Thyroid gland (tissue), 4 donors: ENCODE measurements at regions not wholly inside any gene's neighbourhood (a gene's known extent, or its start where the extent isn't known, plus 50 kb on each side); places are given as distances from the start of the nearest gene placed in this dataset.

Experiments used
- DNase-seq, 2 donors: peaks; one replicate each; pipeline ENCODE4 v3.0.0-alpha.2; 2019
- H3K27ac ChIP-seq, 3 donors: fragments of 200-600 bp; sonication (generic); 1 replicate in 2 of 3; 2 replicates in 1 of 3; pipeline ENCODE4 v1.5.1; 2016 to 2019; ENCODE audit warnings: mild to moderate bottlenecking in 1 of 3, moderate library complexity in 1 of 3
- H3K27me3 ChIP-seq: fragments of 200-600 bp; sonication (generic); one replicate; pipeline ENCODE4 v1.5.1; 2019
- H3K36me3 ChIP-seq, 2 donors: fragments of 200-600 bp; sonication (generic); one replicate each; pipeline ENCODE4 v1.5.1; 2016 to 2019
- H3K4me1 ChIP-seq, 2 donors: fragments of 200-600 bp; sonication (generic); one replicate each; pipeline ENCODE4 v1.5.1; 2017 to 2019
- H3K4me3 ChIP-seq, 3 donors: fragments of 200-600 bp; sonication (generic); replicated peaks in 1 of 3; 1 replicate in 2 of 3; 2 replicates in 1 of 3; pipeline ENCODE4 v1.5.1; 2016; ENCODE audit warnings: mild to moderate bottlenecking in 1 of 3
- H3K9me3 ChIP-seq: fragments of 200-600 bp; sonication (generic); one replicate; pipeline ENCODE4 v1.5.1; 2017
- CTCF ChIP-seq, 6 experiments: fragments of 200-600 bp in 3 of 6; fragments of 450-650 bp in 3 of 6; sonication (generic) in 3 of 6; IDR thresholded peaks; one replicate each; pipeline ENCODE4 v1.5.1; 2016 to 2019; ENCODE audit warnings: antibody characterized with exemption in 6 of 6, mild to moderate bottlenecking in 2 of 6, inconsistent platforms in 1 of 6, moderate library complexity in 1 of 6
- POLR2A ChIP-seq, 2 donors: fragments of 450-650 bp; IDR thresholded peaks; one replicate each; pipeline ENCODE4 v1.6.1; 2017; ENCODE audit warnings: antibody characterized with exemption in 2 of 2, mild to moderate bottlenecking in 2 of 2, moderate library complexity in 1 of 2
- WGBS, 2 donors: methylation state at CpG; one replicate each; pipeline ENCODE4 v1.1.5; 2017; 5-methylcytosine and 5-hydroxymethylcytosine counted together
- intact Hi-C: fragments of 100-400 bp; cut with DNase I; formaldehyde crosslinking; loops from one replicate; pipeline ENCODE4 v1.15.1; 2023

GRCh38 chr7:124575176-124575575 is 190.4 kb downstream of the GPR37 start:
- no peak for TF ChIP-seq POLR2A (IDR thresholded peaks at IDR 0.05)
- TF ChIP-seq CTCF (IDR thresholded peaks at IDR 0.05), result no peak

GRCh38 chr7:124570558-124570957 is 195.0 kb downstream of the GPR37 start:
- WGBS, 2 donors, result 84 to 91% methylated on average over 2 of the region's 2 CpGs
- no peaks in the 10 kb centered on the region for H3K27me3 ChIP-seq
- H3K4me1 ChIP-seq, result no peaks in the 10 kb centered on the region
- H3K27ac ChIP-seq, result no peak overlapping the region
- no peaks in the 10 kb centered on the region for H3K36me3 ChIP-seq
- no peak overlapping the region for H3K4me3 ChIP-seq
- TF ChIP-seq CTCF (IDR thresholded peaks at IDR 0.05), result no peak
- no peak for TF ChIP-seq POLR2A (IDR thresholded peaks at IDR 0.05)
- no peaks in the 10 kb centered on the region for H3K9me3 ChIP-seq
- intact Hi-C loops, result no loop called here
- no peak for DNase-seq

More at GRCh38 chr7:124575176-124575575, 190.4 kb downstream of the GPR37 start:
- no peak overlapping the region for H3K27ac ChIP-seq
- no peaks in the 10 kb centered on the region for H3K9me3 ChIP-seq
- no peaks in the 10 kb centered on the region for H3K4me1 ChIP-seq
- H3K27me3 ChIP-seq, result no peaks in the 10 kb centered on the region
- DNase-seq, result no peak
- 94 to 97% methylated on average over 3 of the region's 3 CpGs for WGBS, 2 donors
- intact Hi-C loops, result no loop called here
- H3K4me3 ChIP-seq, result no peak overlapping the region
- H3K36me3 ChIP-seq, result no peaks in the 10 kb centered on the region

GRCh38 chr7:124566583-124566982 is 199.0 kb downstream of the GPR37 start:
- no peak for DNase-seq
- no peaks in the 10 kb centered on the region for H3K9me3 ChIP-seq
- TF ChIP-seq POLR2A (IDR thresholded peaks at IDR 0.05) (no peak), CTCF (IDR thresholded peaks at IDR 0.05) (no peak)
- no peaks in the 10 kb centered on the region for H3K36me3 ChIP-seq
- H3K27ac ChIP-seq, result no peak overlapping the region
- WGBS, 2 donors, result 47 to 66% methylated on average over 5 of the region's 5 CpGs
- no peaks in the 10 kb centered on the region for H3K27me3 ChIP-seq
- intact Hi-C loops, result no loop called here
- H3K4me1 ChIP-seq, result no peaks in the 10 kb centered on the region
- H3K4me3 ChIP-seq, result no peak overlapping the region

GRCh38 chr7:124557587-124557986 is 208.0 kb downstream of the GPR37 start:
- Histone ChIP-seq H3K27me3 (no peaks in the 10 kb centered on the region), H3K4me1 (no peaks in the 10 kb centered on the region), H3K27ac (no peak overlapping the region), H3K4me3 (no peak overlapping the region), H3K9me3 (no peaks in the 10 kb centered on the region), H3K36me3 (no peaks in the 10 kb centered on the region)
- 82 to 88% methylated on average over 1 of the region's 1 CpG for WGBS, 2 donors
- no peak for DNase-seq
- intact Hi-C loops, result no loop called here
- TF ChIP-seq POLR2A (IDR thresholded peaks at IDR 0.05), result no peak
- TF ChIP-seq CTCF (IDR thresholded peaks at IDR 0.05), result no peak

GRCh38 chr7:124557101-124557500 is 208.5 kb downstream of the GPR37 start:
- intact Hi-C loops, result no loop called here
- no peak for TF ChIP-seq CTCF (IDR thresholded peaks at IDR 0.05)
- TF ChIP-seq POLR2A (IDR thresholded peaks at IDR 0.05), result no peak

More at GRCh38 chr7:124557101-124557500, 208.5 kb downstream of the GPR37 start:
- no peaks in the 10 kb centered on the region for H3K4me1 ChIP-seq
- no peaks in the 10 kb centered on the region for H3K27me3 ChIP-seq
- WGBS, 2 donors, result 66 to 75% methylated on average over 5 of the region's 5 CpGs
- H3K4me3 ChIP-seq, result no peak overlapping the region
- H3K36me3 ChIP-seq, result no peaks in the 10 kb centered on the region
- H3K27ac ChIP-seq, result no peak overlapping the region
- DNase-seq, result no peak
- H3K9me3 ChIP-seq, result no peaks in the 10 kb centered on the region
